Natural killer cell (primary cell): ENCODE measurements at regions not wholly inside any gene's neighbourhood (a gene's known extent, or its start where the extent isn't known, plus 50 kb on each side); places are given as distances from the start of the nearest gene placed in this dataset.
A peak's percentile ranks its signal among the peaks of the same experiment; 100 is the strongest.

Source experiments
- ATAC-seq, 3 donors: fragments of 150-1000 bp in 2 of 3; fragments of 200-7000 bp in 1 of 3; cut with Tn5 transposase; 1 replicate in 1 of 3; 2 replicates in 2 of 3; pipeline ENCODE4 v1.10.0; 2021; ENCODE audit warnings: mild to moderate bottlenecking in 2 of 3, moderate library complexity in 2 of 3
- DNase-seq, 2 donors: peaks; one replicate each; pipeline versions ENCODE4 v3.0.0 to v3.0.0-alpha.2; 2013 to 2021; ENCODE audit warnings: mixed read lengths in 1 of 2
- H3K27ac ChIP-seq: one replicate; pipeline ENCODE4 v1.5.1; 2013; ENCODE audit warnings: mild to moderate bottlenecking, low read length
- H3K27me3 ChIP-seq: one replicate; pipeline ENCODE4 v1.6.1; 2013; ENCODE audit warnings: low read length; ENCODE audit not compliant: control insufficient read depth, insufficient read depth
- H3K36me3 ChIP-seq: one replicate; pipeline ENCODE4 v1.6.1; 2013; ENCODE audit warnings: low read length; ENCODE audit not compliant: control insufficient read depth, insufficient read depth
- H3K4me1 ChIP-seq: one replicate; pipeline ENCODE4 v1.6.1; 2013; ENCODE audit warnings: low read length; ENCODE audit not compliant: control insufficient read depth, insufficient read depth
- H3K4me3 ChIP-seq: one replicate; pipeline ENCODE4 v1.5.1; 2013; ENCODE audit warnings: low read length
- H3K9me3 ChIP-seq: one replicate; pipeline ENCODE4 v1.6.1; 2013; ENCODE audit warnings: low read length; ENCODE audit not compliant: control insufficient read depth, insufficient read depth
- H3K27ac Mint-ChIP-seq, 2 donors: one replicate each; pipeline ENCODE4 v1.8.0; 2022; ENCODE audit warnings: mild to moderate bottlenecking in 2 of 2, mixed read lengths in 2 of 2, moderate library complexity in 1 of 2
- H3K27me3 Mint-ChIP-seq, 2 donors: one replicate each; pipeline ENCODE4 v1.8.0; 2022; ENCODE audit warnings: low read depth in 2 of 2, mixed read lengths in 2 of 2
- H3K36me3 Mint-ChIP-seq: one replicate; pipeline ENCODE4 v1.8.0; 2022; ENCODE audit warnings: mixed read lengths
- H3K4me1 Mint-ChIP-seq, 2 donors: one replicate each; pipeline ENCODE4 v1.8.0; 2022; ENCODE audit warnings: mixed read lengths in 2 of 2
- H3K4me3 Mint-ChIP-seq: one replicate; pipeline ENCODE4 v1.8.0; 2022; ENCODE audit warnings: mild to moderate bottlenecking, moderate library complexity, mixed read lengths
- H3K9me3 Mint-ChIP-seq, 2 donors: one replicate each; pipeline ENCODE4 v1.8.0; 2022; ENCODE audit warnings: mixed read lengths in 2 of 2
- whole genome bisulfite sequencing: methylation state at CpG from one replicate; pipeline ENCODE4 v1.1.7; 2013; ENCODE audit warnings: missing lambda C conversion rate; ENCODE audit not compliant: insufficient coverage; 5-methylcytosine and 5-hydroxymethylcytosine counted together
- intact Hi-C: fragments of 100-400 bp; cut with micrococcal nuclease; formaldehyde crosslinking; loops from one replicate; pipeline ENCODE4 v1.14.2; 2022
- TF ChIP-seq, protein P1 (sequence below): fragments of 200-600 bp; IDR thresholded peaks from one replicate; pipeline ENCODE4 v1.8.0; 2022; ENCODE audit warnings: antibody characterized with exemption

DNA sequence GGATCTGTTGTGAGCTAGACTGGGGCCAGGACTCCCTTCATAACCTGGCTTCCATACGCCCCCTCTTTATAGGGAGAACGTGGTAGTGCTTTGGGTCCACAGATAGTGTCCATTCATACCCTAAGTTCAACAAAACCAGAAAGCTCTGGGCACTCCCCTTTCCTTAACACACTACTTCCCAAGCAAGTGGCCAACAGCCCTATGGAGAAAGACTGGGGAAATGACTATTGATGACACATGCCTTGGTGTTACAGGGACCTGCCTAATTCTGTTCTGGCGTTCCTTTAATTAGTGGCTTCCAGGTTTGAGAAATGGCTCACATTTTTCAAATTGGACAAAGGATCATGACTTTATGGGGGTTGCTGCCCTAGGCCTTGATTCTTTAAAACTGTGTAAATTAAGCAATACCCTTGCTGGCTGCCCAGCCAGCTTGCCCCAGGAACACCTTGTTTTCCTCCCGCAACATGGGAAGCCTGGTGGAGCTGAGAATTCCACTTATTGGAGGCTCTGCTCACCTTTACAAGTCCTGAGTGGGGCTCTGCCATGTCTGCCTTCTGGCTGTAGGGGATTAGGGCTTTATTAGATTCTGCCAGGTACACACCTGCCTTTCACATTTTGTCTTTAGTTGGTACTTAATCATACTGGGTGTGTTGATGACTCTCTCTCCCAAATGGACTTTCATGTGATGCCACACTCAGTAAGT is 61.1 kb downstream of the RGS12 start:
- TF ChIP-seq, protein P1, sequence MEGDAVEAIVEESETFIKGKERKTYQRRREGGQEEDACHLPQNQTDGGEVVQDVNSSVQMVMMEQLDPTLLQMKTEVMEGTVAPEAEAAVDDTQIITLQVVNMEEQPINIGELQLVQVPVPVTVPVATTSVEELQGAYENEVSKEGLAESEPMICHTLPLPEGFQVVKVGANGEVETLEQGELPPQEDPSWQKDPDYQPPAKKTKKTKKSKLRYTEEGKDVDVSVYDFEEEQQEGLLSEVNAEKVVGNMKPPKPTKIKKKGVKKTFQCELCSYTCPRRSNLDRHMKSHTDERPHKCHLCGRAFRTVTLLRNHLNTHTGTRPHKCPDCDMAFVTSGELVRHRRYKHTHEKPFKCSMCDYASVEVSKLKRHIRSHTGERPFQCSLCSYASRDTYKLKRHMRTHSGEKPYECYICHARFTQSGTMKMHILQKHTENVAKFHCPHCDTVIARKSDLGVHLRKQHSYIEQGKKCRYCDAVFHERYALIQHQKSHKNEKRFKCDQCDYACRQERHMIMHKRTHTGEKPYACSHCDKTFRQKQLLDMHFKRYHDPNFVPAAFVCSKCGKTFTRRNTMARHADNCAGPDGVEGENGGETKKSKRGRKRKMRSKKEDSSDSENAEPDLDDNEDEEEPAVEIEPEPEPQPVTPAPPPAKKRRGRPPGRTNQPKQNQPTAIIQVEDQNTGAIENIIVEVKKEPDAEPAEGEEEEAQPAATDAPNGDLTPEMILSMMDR, result no peak

GRCh38 chr4:3354455-3354811 is 61.6 kb downstream of the RGS12 start:
- no peak overlapping the region for H3K4me3 Mint-ChIP-seq
- Histone ChIP-seq H3K27ac (no peak overlapping the region), H3K9me3 (no peaks in the 10 kb centered on the region), H3K4me1 (peaks cover 3% of the 10 kb centered on the region), H3K36me3 (no peaks in the 10 kb centered on the region), H3K4me3 (no peak overlapping the region), H3K27me3 (no peaks in the 10 kb centered on the region)
- WGBS, result 89% methylated on average over 3 of the region's 4 CpGs
- ATAC-seq (no peak), DNase-seq (no peak)
- intact Hi-C loops, result no loop called here
- peaks cover 0 to 3% of the 10 kb centered on the region in 2 donors for H3K4me1 Mint-ChIP-seq
- H3K36me3 Mint-ChIP-seq, result no peaks in the 10 kb centered on the region
- H3K27ac Mint-ChIP-seq, result no peak overlapping the region
- no peaks in the 10 kb centered on the region for H3K9me3 Mint-ChIP-seq
- H3K27me3 Mint-ChIP-seq, result no peaks in the 10 kb centered on the region
- TF ChIP-seq, protein P1, result no peak

More for the DNA sequence above, 61.1 kb downstream of the RGS12 start:
- Histone ChIP-seq H3K27me3 (no peaks in the 10 kb centered on the region), H3K4me1 (peaks cover 3% of the 10 kb centered on the region), H3K4me3 (no peak overlapping the region), H3K9me3 (no peaks in the 10 kb centered on the region), H3K36me3 (no peaks in the 10 kb centered on the region), H3K27ac (no peak overlapping the region)
- H3K36me3 Mint-ChIP-seq, result no peaks in the 10 kb centered on the region
- no peaks in the 10 kb centered on the region for H3K4me1 Mint-ChIP-seq
- no peaks in the 10 kb centered on the region for H3K27me3 Mint-ChIP-seq
- no peaks in the 10 kb centered on the region for H3K9me3 Mint-ChIP-seq
- intact Hi-C loops, result no loop called here
- 98% methylated on average over 4 of the region's 4 CpGs for WGBS
- no peak overlapping the region for H3K4me3 Mint-ChIP-seq
- ATAC-seq (no peak), DNase-seq (no peak)
- H3K27ac Mint-ChIP-seq, result no peak overlapping the region

- Mint-ChIP-seq H3K4me1 (peaks cover 0 to 5% of the 10 kb centered on the region in 2 donors), H3K9me3 (no peaks in the 10 kb centered on the region), H3K27me3 (no peaks in the 10 kb centered on the region), H3K36me3 (no peaks in the 10 kb centered on the region), H3K27ac (no peak overlapping the region), H3K4me3 (no peak overlapping the region)
- peak overlapping the region; percentile 54 for H3K27ac ChIP-seq
- H3K9me3 ChIP-seq, result no peaks in the 10 kb centered on the region
- peaks cover 3% of the 10 kb centered on the region for H3K4me1 ChIP-seq
- intact Hi-C loops, result no loop called here
- TF ChIP-seq, protein P1, result no peak
- H3K36me3 ChIP-seq, result no peaks in the 10 kb centered on the region
- 73% methylated on average over 8 of the region's 8 CpGs for WGBS
- H3K4me3 ChIP-seq, result no peak overlapping the region
- no peaks in the 10 kb centered on the region for H3K27me3 ChIP-seq
- no peak for ATAC-seq
- DNase-seq, result no peak
Observed at GRCh38 chr4:3355266-3355748, 62.5 kb downstream of the RGS12 start.

- ATAC-seq, result no peak
- H3K27ac Mint-ChIP-seq, result no peak overlapping the region
- no peaks in the 10 kb centered on the region for H3K36me3 ChIP-seq
- WGBS, result 50% methylated on average over 1 of the region's 1 CpG
- TF ChIP-seq, protein P1, result no peak
- H3K27me3 ChIP-seq, result no peaks in the 10 kb centered on the region
- no peak overlapping the region for H3K4me3 Mint-ChIP-seq
- peaks cover 0 to 10% of the 10 kb centered on the region in 2 donors for H3K27me3 Mint-ChIP-seq
- no peaks in the 10 kb centered on the region for H3K36me3 Mint-ChIP-seq
- DNase-seq, result no peak
- H3K27ac ChIP-seq, result no peak overlapping the region
- intact Hi-C loops, result no loop called here
- H3K4me1 ChIP-seq, result peaks cover 5% of the 10 kb centered on the region
- no peaks in the 10 kb centered on the region for H3K9me3 ChIP-seq
- peaks cover 0 to 2% of the 10 kb centered on the region in 2 donors for H3K9me3 Mint-ChIP-seq
- no peak overlapping the region for H3K4me3 ChIP-seq
- peaks cover 0 to 33% of the 10 kb centered on the region in 2 donors for H3K4me1 Mint-ChIP-seq
Observed at GRCh38 chr4:3358656-3359055, 65.8 kb downstream of the RGS12 start.
